ENCODE measurements at regions not wholly inside any gene's neighbourhood (a gene's known extent, or its start where the extent isn't known, plus 50 kb on each side); places are given as distances from the start of the nearest gene placed in this dataset.

GRCh38 chr12:65764325-65764724, 60.0 kb upstream of the HMGA2 start:
- no peak for DNase-seq (ENCODE audit: low read depth in 2 of 2)

GRCh38 chr12:65765436-65765813, 58.9 kb upstream of the HMGA2 start:
- DNase-seq (ENCODE audit: low read depth in 2 of 2): no peak

- DNase-seq (ENCODE audit: low read depth in 2 of 2): no peak
These were observed 54.4 kb upstream of the HMGA2 start for GRCh38 chr12:65769880-65770279.
